Activated T-helper 9 cell treated with anti-CD3 and anti-CD28 coated beads, Interleukin-2, amount 50 U/mL, for 16 hours (primary cell): ENCODE measurements at regions not wholly inside any gene's neighbourhood (a gene's known extent, or its start where the extent isn't known, plus 50 kb on each side); places are given as distances from the start of the nearest gene placed in this dataset.
"Not testable (repeated sequence)": the region's sequence is repeated elsewhere in the genome, so short reads cannot be mapped to it uniquely, and the experiment has no call there.

Source experiments
- DNase-seq: peaks from one replicate; pipeline ENCODE4 v3.0.0-alpha.2; 2020; ENCODE audit warnings: low read depth

GRCh38 chr10:3264161-3264761 lies 91.7 kb upstream of the PITRM1 start:
- DNase-seq = no peak

- DNase-seq = no peak
Measured at GRCh38 chr10:3263747-3264146, 91.2 kb upstream of the PITRM1 start.

- DNase-seq = no peak
Measured at GRCh38 chr10:3263082-3263481, 90.5 kb upstream of the PITRM1 start.

GRCh38 chr10:3261921-3262320 lies 89.3 kb upstream of the PITRM1 start:
- DNase-seq = no peak

GRCh38 chr10:3260066-3260834 lies 87.7 kb upstream of the PITRM1 start:
- no peak for DNase-seq

- no peak for DNase-seq
Measured at GRCh38 chr10:3259499-3259898, 86.9 kb upstream of the PITRM1 start.

GRCh38 chr10:3258394-3258793 lies 85.8 kb upstream of the PITRM1 start:
- no peak for DNase-seq

GRCh38 chr10:3255616-3256015 lies 83.0 kb upstream of the PITRM1 start:
- no peak for DNase-seq

GRCh38 chr10:3255075-3255474 lies 82.5 kb upstream of the PITRM1 start:
- no peak for DNase-seq

- DNase-seq = not testable (repeated sequence)
Measured at GRCh38 chr10:3253974-3254373, 81.4 kb upstream of the PITRM1 start.

GRCh38 chr10:3251172-3251571 lies 78.6 kb upstream of the PITRM1 start:
- DNase-seq = no peak

GRCh38 chr10:3249307-3249889 lies 76.8 kb upstream of the PITRM1 start:
- no peak for DNase-seq

- DNase-seq = no peak
Measured at GRCh38 chr10:3248526-3249306, 76.1 kb upstream of the PITRM1 start.

- no peak for DNase-seq
Measured at GRCh38 chr10:3245395-3245794, 72.8 kb upstream of the PITRM1 start.

- DNase-seq = no peak
Measured at GRCh38 chr10:3241967-3242650, 69.5 kb upstream of the PITRM1 start.

GRCh38 chr10:3241274-3241921 lies 68.8 kb upstream of the PITRM1 start:
- DNase-seq = no peak

- DNase-seq = no peak
Measured at GRCh38 chr10:3239920-3240894, 67.6 kb upstream of the PITRM1 start.

- peak; percentile 65 for DNase-seq
Measured at GRCh38 chr10:3239066-3239919, 66.7 kb upstream of the PITRM1 start.

GRCh38 chr10:3238115-3238871 lies 65.7 kb upstream of the PITRM1 start:
- DNase-seq = no peak
